Endometrium (tissue), 2 donors: ENCODE measurements at regions not wholly inside any gene's neighbourhood (a gene's known extent, or its start where the extent isn't known, plus 50 kb on each side); places are given as distances from the start of the nearest gene placed in this dataset.
"Not testable (repeated sequence)": the region's sequence is repeated elsewhere in the genome, so short reads cannot be mapped to it uniquely, and the experiment has no call there.

Experiments
- FAIRE-seq: peaks from 2 replicates; lab custom pipeline; 2012; peaks lifted over from hg19 to GRCh38; lab: Jason Lieb, UNC
- donor health status: control.
- donor health status: control.

- no peak for FAIRE-seq
Measured at GRCh38 chr13:63540061-63540460, 2124.4 kb upstream of the PCDH20 start.

GRCh38 chr13:63517371-63517770 is 2101.7 kb upstream of the PCDH20 start:
- FAIRE-seq, result no peak

DNA sequence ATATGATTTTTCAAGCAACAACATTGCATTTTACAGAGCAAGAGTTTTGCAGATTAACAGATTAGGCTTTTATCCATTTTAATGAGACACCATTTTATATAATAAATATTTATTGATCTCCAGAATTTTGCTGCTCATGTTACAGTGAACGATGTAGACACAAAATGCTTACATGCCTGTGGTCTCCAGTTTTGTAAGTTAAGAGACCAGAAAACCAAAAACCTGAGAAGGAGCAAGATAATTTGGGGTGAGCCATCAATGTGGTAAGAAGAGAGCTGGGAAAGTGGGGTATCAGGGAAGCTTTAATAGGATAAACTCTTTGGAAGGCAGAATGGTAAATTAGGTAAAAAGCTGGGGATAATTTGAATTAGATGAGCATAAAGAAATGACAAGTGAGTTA is 2100.5 kb upstream of the PCDH20 start:
- FAIRE-seq, result no peak

- no peak for FAIRE-seq
Measured at GRCh38 chr13:63514886-63515285, 2099.2 kb upstream of the PCDH20 start.

GRCh38 chr13:63512095-63512494 is 2096.4 kb upstream of the PCDH20 start:
- no peak for FAIRE-seq

GRCh38 chr13:63501702-63502101 is 2086.1 kb upstream of the PCDH20 start:
- FAIRE-seq, result no peak

- FAIRE-seq, result no peak
Measured at GRCh38 chr13:63497601-63498000, 2082.0 kb upstream of the PCDH20 start.

DNA sequence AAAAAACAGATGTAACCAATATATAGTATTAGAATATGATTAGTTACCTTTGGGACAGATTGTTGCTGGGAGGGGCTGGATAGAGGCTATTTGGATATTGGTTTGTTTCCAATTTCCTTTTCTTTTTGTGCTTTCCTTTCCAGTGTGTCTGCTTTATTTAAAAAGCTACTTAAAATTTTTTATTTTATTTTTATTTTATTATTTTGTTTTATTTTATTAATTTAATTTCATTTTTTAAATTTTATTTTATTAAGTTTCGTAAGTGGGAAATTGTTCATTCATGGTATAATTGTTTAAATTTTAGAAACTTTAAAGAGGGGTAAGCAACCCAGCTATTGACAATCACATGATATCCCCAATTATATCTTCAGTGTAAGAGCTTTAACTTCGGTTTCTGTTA is 2077.0 kb upstream of the PCDH20 start:
- peak; percentile 64 for FAIRE-seq

DNA sequence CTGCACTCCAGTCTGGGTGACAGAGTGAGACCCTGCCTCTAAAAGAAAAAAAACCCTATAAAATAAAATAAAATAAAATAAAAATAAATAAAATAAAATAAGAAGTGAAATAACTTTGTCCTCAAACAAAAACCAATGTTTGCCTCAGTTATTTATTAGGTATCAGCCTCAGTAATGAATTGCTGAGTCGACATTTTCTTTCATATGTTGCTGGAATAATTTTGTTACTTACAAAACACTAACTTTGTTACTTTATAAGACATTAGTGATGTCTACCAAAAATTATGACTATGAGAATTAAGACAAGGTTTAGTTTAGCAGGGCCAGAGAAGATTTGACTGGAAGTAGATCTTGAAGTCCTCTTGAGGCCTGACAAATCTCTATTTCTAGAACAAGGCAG is 2074.5 kb upstream of the PCDH20 start:
- FAIRE-seq, result no peak

GRCh38 chr13:63481334-63481733 is 2065.7 kb upstream of the PCDH20 start:
- no peak for FAIRE-seq

DNA sequence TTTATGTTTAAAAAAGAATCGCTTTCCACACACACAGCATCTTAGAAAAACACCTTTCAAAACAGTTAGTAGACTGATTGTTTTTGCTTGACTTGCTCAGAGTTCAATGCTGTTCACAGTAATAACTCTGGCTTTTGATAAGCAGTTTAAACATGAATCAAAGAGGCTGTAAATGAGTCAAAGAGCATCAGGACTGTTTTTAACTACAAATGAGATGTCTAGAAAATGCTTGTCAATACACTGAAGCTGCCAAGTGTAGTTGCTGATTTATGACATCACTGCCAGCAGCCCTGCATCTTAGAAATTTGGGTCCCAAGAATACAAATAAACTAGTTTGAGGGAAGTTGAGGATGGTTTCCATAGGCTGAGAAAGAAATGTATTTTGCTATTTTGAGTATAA is 2057.1 kb upstream of the PCDH20 start:
- FAIRE-seq, result no peak

GRCh38 chr13:63463782-63464610 is 2048.3 kb upstream of the PCDH20 start:
- no peak for FAIRE-seq

DNA sequence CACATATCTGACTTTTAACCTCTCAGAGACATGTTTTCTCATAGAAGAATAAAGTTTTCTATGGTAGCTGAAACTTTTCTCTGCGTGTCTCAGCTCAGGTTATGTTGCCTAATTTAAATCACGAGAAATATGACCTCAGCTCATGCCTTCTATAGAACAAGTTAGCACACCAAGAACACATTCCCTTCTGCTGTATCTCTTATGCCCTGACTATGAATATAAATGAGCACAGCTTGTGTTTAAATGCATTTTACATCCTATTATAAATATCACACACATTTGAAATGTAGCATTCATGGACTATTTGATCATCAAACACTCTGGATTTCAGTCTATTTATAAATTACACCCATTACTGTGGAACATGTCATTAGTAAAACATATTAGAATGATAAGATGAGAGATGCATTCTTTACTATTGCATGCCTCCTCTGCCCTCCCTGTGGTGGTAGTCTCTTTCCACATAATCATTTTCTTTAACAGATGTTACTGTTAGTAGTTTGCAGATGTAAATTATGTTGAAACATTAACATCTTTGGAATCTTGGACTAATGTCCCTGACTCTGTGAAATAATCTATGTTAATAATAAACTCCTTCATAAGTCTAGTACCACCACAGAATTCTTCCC is 2044.9 kb upstream of the PCDH20 start:
- no peak for FAIRE-seq

GRCh38 chr13:63457186-63457585 is 2041.5 kb upstream of the PCDH20 start:
- FAIRE-seq, result no peak

GRCh38 chr13:63455938-63456337 is 2040.3 kb upstream of the PCDH20 start:
- no peak for FAIRE-seq

DNA sequence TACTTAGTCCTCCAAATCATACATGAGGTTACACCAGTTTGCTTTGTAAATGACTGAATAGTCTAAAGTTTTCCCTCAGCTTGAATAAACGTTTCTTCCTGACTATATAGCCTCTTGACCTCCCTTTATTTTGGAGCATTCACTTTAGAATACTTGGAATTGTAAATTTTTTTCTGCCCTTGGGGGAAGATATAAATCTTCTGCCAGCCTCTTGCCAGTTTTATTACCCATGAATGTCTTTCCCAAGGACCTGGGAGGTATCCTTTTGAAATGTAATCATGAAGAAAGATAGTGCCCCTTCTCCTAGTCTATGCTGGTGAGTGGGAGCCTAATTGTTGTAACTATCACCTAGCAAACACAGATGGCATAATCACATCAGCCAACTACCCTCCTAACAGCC is 2033.9 kb upstream of the PCDH20 start:
- no peak for FAIRE-seq

DNA sequence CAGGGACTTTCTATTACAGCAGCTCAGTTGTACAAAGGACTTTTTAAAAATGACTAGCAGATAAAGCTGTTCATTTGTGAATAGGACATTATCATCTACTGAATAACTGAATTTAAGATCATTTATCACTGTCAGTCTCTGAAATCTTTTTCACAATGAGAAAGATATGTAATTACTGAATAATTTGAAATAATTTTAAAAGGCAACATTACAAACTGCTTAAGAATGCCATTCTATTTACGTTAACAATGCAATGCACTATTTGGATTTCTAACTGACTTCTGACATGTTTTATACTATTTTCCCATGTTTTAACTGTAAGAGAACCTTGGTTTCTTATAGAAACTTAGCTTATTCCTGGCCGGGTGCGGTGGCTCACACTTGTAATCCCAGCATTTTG is 2033.0 kb upstream of the PCDH20 start:
- FAIRE-seq, result no peak

DNA sequence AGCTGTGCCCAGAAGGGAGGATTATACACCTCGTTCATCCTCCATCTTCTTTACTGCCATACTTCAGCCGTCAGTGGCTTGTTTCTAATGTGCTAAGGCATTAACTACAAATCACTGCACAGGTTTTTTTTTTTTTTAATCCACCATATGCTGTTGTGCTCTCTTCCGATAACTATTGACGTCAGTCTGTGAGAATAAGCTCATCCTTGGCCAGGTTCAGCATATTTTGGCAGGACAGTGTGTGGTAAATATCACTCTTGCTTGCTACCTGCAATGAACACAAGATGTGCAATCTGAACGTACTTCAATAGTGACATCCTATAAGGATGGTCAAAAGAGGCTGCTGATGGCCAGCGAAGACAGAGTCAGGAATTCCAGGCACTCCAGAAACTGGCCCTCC is 2030.7 kb upstream of the PCDH20 start:
- no peak for FAIRE-seq

DNA sequence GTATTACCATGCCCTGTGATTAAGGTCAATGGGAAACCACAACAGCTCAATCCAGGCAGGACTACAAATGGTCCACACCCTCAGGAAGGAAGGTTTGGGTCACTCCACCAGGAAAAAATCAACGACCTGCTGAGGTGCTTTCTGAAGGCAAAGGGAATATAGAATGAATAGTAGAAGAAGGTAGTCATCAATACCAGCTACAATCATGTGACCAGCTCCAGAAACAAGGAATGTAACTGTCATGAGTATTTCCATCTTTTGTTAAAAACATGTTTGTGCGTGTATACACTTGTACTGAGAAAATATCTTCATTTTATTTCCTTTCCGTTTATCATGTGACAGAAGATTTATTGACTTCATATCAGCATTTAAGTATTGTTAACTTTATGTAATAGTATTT is 2028.6 kb upstream of the PCDH20 start:
- FAIRE-seq, result not testable (repeated sequence)

- FAIRE-seq, result no peak
Measured at GRCh38 chr13:63438951-63439350, 2023.3 kb upstream of the PCDH20 start.

DNA sequence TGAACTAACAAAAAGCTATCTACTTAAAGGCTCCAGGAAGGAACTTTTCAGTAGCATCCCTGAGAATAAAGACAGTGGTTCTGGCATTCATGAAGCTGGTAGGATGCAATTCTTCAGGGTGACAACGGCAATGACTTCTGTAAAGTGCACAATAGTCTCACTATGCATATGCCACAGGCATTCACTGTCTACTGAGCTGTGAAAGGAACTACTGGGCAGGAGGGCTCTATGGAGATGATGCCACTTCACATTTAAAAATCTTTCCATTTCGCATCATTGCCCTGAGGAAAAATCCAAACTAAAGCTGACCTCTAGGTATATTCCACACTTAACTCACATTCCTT is 2020.6 kb upstream of the PCDH20 start:
- FAIRE-seq, result no peak

- FAIRE-seq, result peak; percentile 84
Measured at GRCh38 chr13:63435667-63436324, 2020.1 kb upstream of the PCDH20 start.

- FAIRE-seq, result no peak
Measured at GRCh38 chr13:63433546-63434150, 2018.0 kb upstream of the PCDH20 start.
